ENCODE measurements at regions not wholly inside any gene's neighbourhood (a gene's known extent, or its start where the extent isn't known, plus 50 kb on each side); places are given as distances from the start of the nearest gene placed in this dataset.
"Not testable (repeated sequence)": the region's sequence is repeated elsewhere in the genome, so short reads cannot be mapped to it uniquely, and the experiment has no call there.

- not testable (repeated sequence) for H3K27ac Mint-ChIP-seq (ENCODE audit: unreplicated experiment); H3K4me3 Mint-ChIP-seq (ENCODE audit: unreplicated experiment); H3K27me3 Mint-ChIP-seq (ENCODE audit: unreplicated experiment); H3K9me3 Mint-ChIP-seq (ENCODE audit: unreplicated experiment); H3K4me1 Mint-ChIP-seq (ENCODE audit: unreplicated experiment); H3K36me3 Mint-ChIP-seq (ENCODE audit: low read depth, unreplicated experiment); DNase-seq (ENCODE audit: low spot score)
Measured at GRCh38 chr2:89537862-89538261, 846.4 kb downstream of the RPIA start.

- H3K27ac Mint-ChIP-seq (ENCODE audit: unreplicated experiment); H3K27me3 Mint-ChIP-seq (ENCODE audit: unreplicated experiment); H3K4me1 Mint-ChIP-seq (ENCODE audit: unreplicated experiment); H3K36me3 Mint-ChIP-seq (ENCODE audit: low read depth, unreplicated experiment); H3K9me3 Mint-ChIP-seq (ENCODE audit: unreplicated experiment); H3K4me3 Mint-ChIP-seq (ENCODE audit: unreplicated experiment): not testable (repeated sequence)
- peak; percentile 1 for DNase-seq (ENCODE audit: low spot score)
Measured at GRCh38 chr2:89544110-89544509, 852.6 kb downstream of the RPIA start.

GRCh38 chr2:89579154-89579553 is 887.7 kb downstream of the RPIA start:
- H3K27me3 Mint-ChIP-seq (ENCODE audit: unreplicated experiment); H3K27ac Mint-ChIP-seq (ENCODE audit: unreplicated experiment); H3K36me3 Mint-ChIP-seq (ENCODE audit: low read depth, unreplicated experiment); H3K4me1 Mint-ChIP-seq (ENCODE audit: unreplicated experiment); H3K4me3 Mint-ChIP-seq (ENCODE audit: unreplicated experiment); H3K9me3 Mint-ChIP-seq (ENCODE audit: unreplicated experiment); DNase-seq (ENCODE audit: low spot score): not testable (repeated sequence)

GRCh38 chr2:89582816-89583215 is 891.3 kb downstream of the RPIA start:
- not testable (repeated sequence) for DNase-seq (ENCODE audit: low spot score); H3K4me3 Mint-ChIP-seq (ENCODE audit: unreplicated experiment); H3K27ac Mint-ChIP-seq (ENCODE audit: unreplicated experiment); H3K36me3 Mint-ChIP-seq (ENCODE audit: low read depth, unreplicated experiment); H3K9me3 Mint-ChIP-seq (ENCODE audit: unreplicated experiment); H3K4me1 Mint-ChIP-seq (ENCODE audit: unreplicated experiment); H3K27me3 Mint-ChIP-seq (ENCODE audit: unreplicated experiment)

- not testable (repeated sequence) for H3K27me3 Mint-ChIP-seq (ENCODE audit: unreplicated experiment); H3K9me3 Mint-ChIP-seq (ENCODE audit: unreplicated experiment); H3K27ac Mint-ChIP-seq (ENCODE audit: unreplicated experiment); H3K4me3 Mint-ChIP-seq (ENCODE audit: unreplicated experiment); H3K4me1 Mint-ChIP-seq (ENCODE audit: unreplicated experiment); DNase-seq (ENCODE audit: low spot score); H3K36me3 Mint-ChIP-seq (ENCODE audit: low read depth, unreplicated experiment)
Measured at GRCh38 chr2:89584046-89584445, 892.6 kb downstream of the RPIA start.

GRCh38 chr2:89584868-89585557 is 893.5 kb downstream of the RPIA start:
- H3K4me1 Mint-ChIP-seq (ENCODE audit: unreplicated experiment); H3K27me3 Mint-ChIP-seq (ENCODE audit: unreplicated experiment); H3K4me3 Mint-ChIP-seq (ENCODE audit: unreplicated experiment); DNase-seq (ENCODE audit: low spot score); H3K36me3 Mint-ChIP-seq (ENCODE audit: low read depth, unreplicated experiment); H3K27ac Mint-ChIP-seq (ENCODE audit: unreplicated experiment); H3K9me3 Mint-ChIP-seq (ENCODE audit: unreplicated experiment): not testable (repeated sequence)

- not testable (repeated sequence) for DNase-seq (ENCODE audit: low spot score); H3K27ac Mint-ChIP-seq (ENCODE audit: unreplicated experiment); H3K27me3 Mint-ChIP-seq (ENCODE audit: unreplicated experiment); H3K4me1 Mint-ChIP-seq (ENCODE audit: unreplicated experiment); H3K36me3 Mint-ChIP-seq (ENCODE audit: low read depth, unreplicated experiment); H3K9me3 Mint-ChIP-seq (ENCODE audit: unreplicated experiment); H3K4me3 Mint-ChIP-seq (ENCODE audit: unreplicated experiment)
Measured at GRCh38 chr2:89585558-89585920, 894.1 kb downstream of the RPIA start.

- not testable (repeated sequence) for H3K27ac Mint-ChIP-seq (ENCODE audit: unreplicated experiment); DNase-seq (ENCODE audit: low spot score); H3K9me3 Mint-ChIP-seq (ENCODE audit: unreplicated experiment); H3K4me3 Mint-ChIP-seq (ENCODE audit: unreplicated experiment); H3K4me1 Mint-ChIP-seq (ENCODE audit: unreplicated experiment); H3K36me3 Mint-ChIP-seq (ENCODE audit: low read depth, unreplicated experiment); H3K27me3 Mint-ChIP-seq (ENCODE audit: unreplicated experiment)
Measured at GRCh38 chr2:89599843-89600242, 908.4 kb downstream of the RPIA start.

- H3K9me3 Mint-ChIP-seq (ENCODE audit: unreplicated experiment) = peaks cover 12% of the 10 kb centered on the region
Measured at GRCh38 chr2:89606514-89606913, 915.0 kb downstream of the RPIA start.

GRCh38 chr2:89610207-89610926 is 918.9 kb downstream of the RPIA start:
- not testable (repeated sequence) for H3K27ac Mint-ChIP-seq (ENCODE audit: unreplicated experiment); DNase-seq (ENCODE audit: low spot score); H3K4me1 Mint-ChIP-seq (ENCODE audit: unreplicated experiment); H3K4me3 Mint-ChIP-seq (ENCODE audit: unreplicated experiment)
- peaks cover 20% of the 10 kb centered on the region for H3K9me3 Mint-ChIP-seq (ENCODE audit: unreplicated experiment)
- H3K36me3 Mint-ChIP-seq (ENCODE audit: low read depth, unreplicated experiment) = peaks cover 16% of the 10 kb centered on the region
- H3K27me3 Mint-ChIP-seq (ENCODE audit: unreplicated experiment) = peaks cover 16% of the 10 kb centered on the region

More at GRCh38 chr2:89606514-89606913, 915.0 kb downstream of the RPIA start:
- not testable (repeated sequence) for H3K4me3 Mint-ChIP-seq (ENCODE audit: unreplicated experiment); H3K27ac Mint-ChIP-seq (ENCODE audit: unreplicated experiment); H3K4me1 Mint-ChIP-seq (ENCODE audit: unreplicated experiment); DNase-seq (ENCODE audit: low spot score)
- Mint-ChIP-seq H3K27me3 (ENCODE audit: unreplicated experiment) (peaks cover 11% of the 10 kb centered on the region), H3K36me3 (ENCODE audit: low read depth, unreplicated experiment) (peaks cover 10% of the 10 kb centered on the region)

GRCh38 chr2:89610927-89611515 is 919.5 kb downstream of the RPIA start:
- Mint-ChIP-seq H3K27me3 (ENCODE audit: unreplicated experiment) (peaks cover 16% of the 10 kb centered on the region), H3K27ac (ENCODE audit: unreplicated experiment) (peak overlapping the region; percentile 67), H3K36me3 (ENCODE audit: low read depth, unreplicated experiment) (peaks cover 16% of the 10 kb centered on the region), H3K4me3 (ENCODE audit: unreplicated experiment) (peak overlapping the region; percentile 37), H3K9me3 (ENCODE audit: unreplicated experiment) (peaks cover 20% of the 10 kb centered on the region)
- H3K4me1 Mint-ChIP-seq (ENCODE audit: unreplicated experiment) = not testable (repeated sequence)
- DNase-seq (ENCODE audit: low spot score) = peak; percentile 3

GRCh38 chr2:89611710-89612109 is 920.2 kb downstream of the RPIA start:
- H3K4me3 Mint-ChIP-seq (ENCODE audit: unreplicated experiment); H3K4me1 Mint-ChIP-seq (ENCODE audit: unreplicated experiment); H3K27ac Mint-ChIP-seq (ENCODE audit: unreplicated experiment); DNase-seq (ENCODE audit: low spot score): not testable (repeated sequence)
- Mint-ChIP-seq H3K36me3 (ENCODE audit: low read depth, unreplicated experiment) (peaks cover 16% of the 10 kb centered on the region), H3K9me3 (ENCODE audit: unreplicated experiment) (peaks cover 20% of the 10 kb centered on the region), H3K27me3 (ENCODE audit: unreplicated experiment) (peaks cover 16% of the 10 kb centered on the region)

All from endothelial cell (in vitro differentiated cells).